GM12875 (cell line): ENCODE measurements at regions not wholly inside any gene's neighbourhood (a gene's known extent, or its start where the extent isn't known, plus 50 kb on each side); places are given as distances from the start of the nearest gene placed in this dataset.
"Not testable (repeated sequence)": the region's sequence is repeated elsewhere in the genome, so short reads cannot be mapped to it uniquely, and the experiment has no call there.

Experiments
- H3K4me3 ChIP-seq: one replicate; pipeline ENCODE4 v1.5.1; 2011; ENCODE audit warnings: low read depth, low read length, control low read depth
- TF ChIP-seq, protein P1 (sequence below): IDR thresholded peaks from 2 replicates; pipeline ENCODE4 v1.5.1; 2011; ENCODE audit warnings: low read depth, mild to moderate bottlenecking, control low read depth, inconsistent platforms, low read length, moderate library complexity, borderline replicate concordance; ENCODE audit not compliant: insufficient read depth

- no peak overlapping the region for H3K4me3 ChIP-seq
- TF ChIP-seq, protein P1, sequence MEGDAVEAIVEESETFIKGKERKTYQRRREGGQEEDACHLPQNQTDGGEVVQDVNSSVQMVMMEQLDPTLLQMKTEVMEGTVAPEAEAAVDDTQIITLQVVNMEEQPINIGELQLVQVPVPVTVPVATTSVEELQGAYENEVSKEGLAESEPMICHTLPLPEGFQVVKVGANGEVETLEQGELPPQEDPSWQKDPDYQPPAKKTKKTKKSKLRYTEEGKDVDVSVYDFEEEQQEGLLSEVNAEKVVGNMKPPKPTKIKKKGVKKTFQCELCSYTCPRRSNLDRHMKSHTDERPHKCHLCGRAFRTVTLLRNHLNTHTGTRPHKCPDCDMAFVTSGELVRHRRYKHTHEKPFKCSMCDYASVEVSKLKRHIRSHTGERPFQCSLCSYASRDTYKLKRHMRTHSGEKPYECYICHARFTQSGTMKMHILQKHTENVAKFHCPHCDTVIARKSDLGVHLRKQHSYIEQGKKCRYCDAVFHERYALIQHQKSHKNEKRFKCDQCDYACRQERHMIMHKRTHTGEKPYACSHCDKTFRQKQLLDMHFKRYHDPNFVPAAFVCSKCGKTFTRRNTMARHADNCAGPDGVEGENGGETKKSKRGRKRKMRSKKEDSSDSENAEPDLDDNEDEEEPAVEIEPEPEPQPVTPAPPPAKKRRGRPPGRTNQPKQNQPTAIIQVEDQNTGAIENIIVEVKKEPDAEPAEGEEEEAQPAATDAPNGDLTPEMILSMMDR: no peak
Measured at GRCh38 chr1:221567859-221568507, 173.9 kb downstream of the DUSP10 start.

DNA sequence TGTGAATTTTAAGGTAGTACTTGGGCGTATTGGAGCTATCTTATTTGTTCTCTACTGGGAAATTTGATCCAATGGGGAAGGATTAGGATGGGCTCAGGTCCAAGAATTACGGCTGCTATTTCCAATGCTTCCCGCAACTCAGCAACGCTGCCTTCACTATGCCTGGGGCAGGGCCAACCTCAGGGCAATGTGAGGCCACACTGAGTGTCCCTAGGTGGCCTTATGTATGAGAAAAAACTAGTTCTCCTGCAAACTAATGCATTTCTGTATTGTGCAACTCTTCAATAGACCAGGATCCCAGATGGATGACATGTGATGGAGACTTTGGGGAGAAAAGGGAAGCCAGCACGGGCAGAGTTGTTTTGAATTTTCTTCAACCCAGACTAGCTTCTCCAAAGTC lies 168.1 kb downstream of the DUSP10 start:
- H3K4me3 ChIP-seq: no peak overlapping the region
- TF ChIP-seq, protein P1: no peak

DNA sequence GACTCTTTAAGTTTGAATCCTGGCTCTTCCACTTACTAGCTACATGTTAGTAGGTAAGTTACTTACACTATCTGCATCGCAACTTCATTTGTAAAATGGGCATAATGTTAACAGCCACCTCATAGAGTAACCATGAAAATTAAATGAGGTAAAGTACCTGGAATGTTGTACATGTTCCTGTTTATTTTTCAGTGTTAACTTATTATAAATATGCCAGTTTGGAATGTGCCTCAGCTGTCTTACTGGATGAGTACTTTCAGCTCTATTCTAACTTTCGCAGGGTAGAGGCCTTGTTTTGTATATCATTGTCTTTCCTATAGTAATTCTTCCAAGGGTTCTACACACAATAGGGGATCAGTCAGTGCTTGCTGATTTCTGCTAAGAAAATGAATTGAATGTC lies 167.4 kb downstream of the DUSP10 start:
- H3K4me3 ChIP-seq: no peak overlapping the region
- TF ChIP-seq, protein P1: no peak

DNA sequence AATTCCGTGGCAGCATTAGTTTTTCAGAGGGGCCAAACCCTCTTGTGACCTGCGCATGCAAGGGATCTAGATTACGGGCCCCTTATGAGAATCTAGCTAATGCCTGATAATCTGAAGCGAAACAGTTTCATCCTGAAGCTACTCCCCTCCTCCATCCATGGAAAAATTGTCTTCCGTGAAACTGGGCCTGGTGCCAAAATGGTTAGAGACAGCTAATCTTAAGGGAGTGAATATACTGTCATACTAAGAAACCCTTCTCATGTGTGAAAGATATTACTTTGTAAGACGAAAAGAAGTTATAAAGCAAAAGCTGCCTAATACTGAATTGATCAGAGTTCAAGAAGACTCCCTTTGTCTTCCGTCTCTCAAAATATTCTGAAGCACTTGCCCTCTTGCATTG lies 166.3 kb downstream of the DUSP10 start:
- H3K4me3 ChIP-seq: no peak overlapping the region
- TF ChIP-seq, protein P1: no peak

DNA sequence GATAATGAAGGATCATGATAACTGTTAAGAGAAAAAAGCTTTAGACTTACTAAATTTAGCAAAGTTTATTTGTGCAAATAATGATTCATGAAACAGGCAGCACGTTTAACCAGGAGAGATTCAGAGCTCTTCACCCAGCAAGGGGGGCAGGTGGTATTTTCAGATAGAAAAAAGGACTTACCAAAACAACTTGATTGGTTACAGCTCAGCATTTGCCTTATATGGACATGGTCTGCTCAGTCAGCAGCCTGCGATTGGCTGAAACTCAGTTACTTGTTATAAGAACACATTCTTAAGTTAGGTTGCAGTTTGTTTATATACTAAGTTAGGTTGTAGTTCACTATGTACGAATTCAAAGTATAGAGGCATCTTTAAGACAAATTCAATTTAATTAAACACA lies 165.6 kb downstream of the DUSP10 start:
- TF ChIP-seq, protein P1: no peak
- no peak overlapping the region for H3K4me3 ChIP-seq

- H3K4me3 ChIP-seq: no peak overlapping the region
- TF ChIP-seq, protein P1: no peak
Measured at GRCh38 chr1:221583465-221583864, 158.4 kb downstream of the DUSP10 start.

GRCh38 chr1:221587013-221587412 lies 154.9 kb downstream of the DUSP10 start:
- H3K4me3 ChIP-seq: not testable (repeated sequence)

- not testable (repeated sequence) for H3K4me3 ChIP-seq
Measured at GRCh38 chr1:221591250-221591649, 150.6 kb downstream of the DUSP10 start.
